GM21619 (cell line): ENCODE measurements at regions not wholly inside any gene's neighbourhood (a gene's known extent, or its start where the extent isn't known, plus 50 kb on each side); places are given as distances from the start of the nearest gene placed in this dataset.

Experiments used
- ATAC-seq: cut with Tn5 transposase; IDR thresholded peaks from one replicate; pipeline ENCODE4 v1.9.1; 2021; ENCODE audit not compliant: unreplicated experiment

DNA sequence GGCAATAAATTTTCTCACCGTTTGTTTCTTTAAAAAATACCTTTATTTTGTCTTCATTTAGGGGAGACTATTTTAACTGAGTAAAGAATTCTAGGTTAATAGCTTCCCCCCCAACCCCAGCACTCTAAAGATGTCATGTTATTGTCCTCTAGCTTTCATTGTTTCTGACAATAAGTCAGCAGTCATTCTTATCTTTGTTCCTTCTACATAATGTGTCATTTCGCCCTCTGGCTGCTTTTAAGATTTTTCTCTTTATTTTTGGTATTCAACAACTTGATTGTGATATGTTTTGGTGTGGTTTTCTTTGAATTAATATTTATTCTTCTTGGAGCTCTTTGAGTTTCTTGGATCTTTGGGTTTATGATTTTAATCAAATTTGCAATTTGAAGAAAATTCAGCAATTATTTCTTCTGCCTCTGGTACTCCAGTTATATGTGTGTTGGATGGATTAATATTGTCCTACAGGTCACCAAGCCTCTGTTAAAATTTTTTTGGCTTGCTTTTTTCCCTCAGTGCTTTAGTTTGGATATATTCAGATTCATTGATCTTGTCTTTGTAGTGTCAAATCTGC, 64.6 kb upstream of the ELN start:
- ATAC-seq = no peak

DNA sequence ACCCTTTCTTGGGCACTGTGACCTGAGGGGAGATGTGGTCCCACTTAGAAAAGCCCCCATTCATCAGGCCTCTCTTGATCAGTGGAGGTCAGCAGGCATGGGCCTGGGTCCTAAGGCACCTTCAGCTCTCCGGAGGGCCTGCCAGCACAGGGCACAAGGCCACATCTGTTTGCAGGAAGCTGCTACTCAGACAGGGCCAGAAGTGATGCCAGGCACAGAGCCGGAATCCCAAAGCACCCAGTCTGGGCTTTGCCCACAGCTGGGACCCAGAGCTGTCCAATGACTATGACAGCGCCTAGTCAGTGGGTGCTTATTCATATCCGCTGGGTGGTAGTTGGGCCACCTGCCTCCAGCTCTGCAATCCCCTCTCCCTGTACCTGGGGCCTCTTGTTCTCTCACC, 63.2 kb upstream of the ELN start:
- no peak for ATAC-seq

DNA sequence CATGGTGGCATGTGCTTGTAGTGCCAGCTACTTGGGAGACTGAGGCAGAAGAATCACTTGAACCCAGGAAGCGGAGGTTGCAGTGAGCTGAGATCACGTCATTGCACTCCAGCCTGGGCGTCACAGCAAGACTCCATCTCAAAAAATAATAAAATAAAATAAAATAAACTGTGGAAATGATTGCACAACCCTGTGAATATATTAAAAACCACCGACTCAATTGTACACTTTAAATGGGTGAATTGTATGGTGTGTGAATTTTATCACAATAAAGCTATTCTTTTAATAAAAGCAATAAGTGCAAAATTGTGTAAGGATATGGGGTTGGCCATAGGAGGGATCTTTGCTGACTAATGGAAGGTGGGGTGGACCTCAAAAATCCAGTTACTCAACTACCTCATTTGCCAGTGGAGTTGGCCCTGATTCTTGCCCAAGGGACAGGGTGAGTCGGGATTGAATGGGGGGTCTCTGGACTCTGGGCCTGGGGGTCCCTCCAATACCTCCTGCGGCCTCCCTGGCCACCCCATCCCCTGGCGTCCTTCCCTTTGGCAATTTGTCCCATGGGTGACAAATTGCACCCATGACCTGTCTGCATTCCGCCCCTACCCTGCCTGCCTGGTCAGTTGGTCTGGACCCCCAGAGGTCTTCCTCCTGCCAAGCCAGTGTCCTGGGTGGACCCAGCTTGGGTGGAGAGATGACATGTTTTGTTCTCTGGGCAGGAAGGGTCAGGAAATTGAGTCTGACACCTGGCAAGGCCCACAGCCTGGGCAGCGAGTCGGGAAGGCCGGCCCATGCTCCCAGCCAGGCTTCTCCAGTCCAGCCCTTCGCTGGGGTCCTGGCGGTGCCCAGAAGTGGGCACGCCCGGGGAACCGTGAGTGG, 61.7 kb upstream of the ELN start:
- ATAC-seq = no peak

DNA sequence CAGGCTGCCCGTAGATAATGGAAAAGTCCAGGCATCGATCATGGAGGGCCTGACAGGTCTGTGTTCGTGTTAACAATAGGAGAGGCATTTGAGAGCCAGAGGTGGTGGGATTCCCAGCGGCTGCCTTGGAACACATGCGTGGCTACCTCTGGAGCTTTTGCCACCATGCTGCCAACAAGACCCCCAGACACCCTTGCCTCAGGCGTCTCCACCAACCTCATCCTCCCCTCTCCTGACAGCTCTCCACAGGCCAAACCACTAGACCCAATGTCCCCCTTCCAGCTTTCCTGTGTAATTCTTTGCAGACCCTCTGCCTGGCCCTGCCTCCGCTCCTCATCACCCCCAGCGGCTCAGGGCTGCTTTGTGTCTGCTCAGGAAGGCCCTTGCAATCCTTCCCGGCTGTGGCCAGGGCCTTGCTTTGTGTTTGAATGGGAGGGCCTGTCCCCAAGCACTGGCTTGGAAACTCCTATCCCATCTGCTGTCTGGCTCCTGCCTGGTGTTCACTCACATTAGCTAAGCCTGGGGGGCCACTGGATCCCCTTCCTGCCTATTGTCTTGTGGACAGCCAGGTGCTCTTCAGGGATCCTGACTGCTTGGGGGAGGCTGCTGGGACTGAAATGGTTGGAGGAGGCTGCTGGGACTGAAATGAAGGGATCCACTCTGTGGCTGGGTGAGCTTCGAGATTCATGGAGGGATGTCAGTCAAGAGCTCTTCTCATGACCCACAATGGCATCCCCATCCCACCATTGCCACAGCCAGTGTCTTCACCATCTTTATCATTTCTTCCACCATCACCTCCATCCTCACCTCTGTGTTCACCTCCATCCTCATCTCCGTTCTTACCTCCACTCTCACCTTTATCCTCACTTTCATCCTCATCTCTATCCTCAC, 60.8 kb upstream of the ELN start:
- ATAC-seq = no peak

DNA sequence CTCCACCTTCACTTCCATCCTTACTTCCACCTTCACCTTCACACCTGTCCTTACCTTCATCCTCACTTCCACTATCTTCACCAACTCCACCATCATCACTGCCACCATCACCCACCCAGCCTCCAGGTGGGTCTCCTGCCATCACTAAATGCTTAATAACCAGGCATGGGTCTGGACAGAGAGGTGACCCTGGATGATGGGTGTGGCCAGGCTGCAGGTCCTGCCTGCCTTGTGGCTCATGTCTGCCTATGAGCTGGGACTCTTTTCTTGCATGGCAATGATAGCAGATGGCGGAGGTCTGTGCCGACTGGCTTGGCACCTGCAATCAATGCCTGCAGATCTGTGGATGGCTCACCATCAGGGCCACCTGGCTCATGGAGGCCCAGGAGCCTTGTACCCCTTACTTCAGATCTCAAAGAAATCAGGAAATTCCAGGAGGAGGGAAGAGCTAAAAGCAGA, 60.1 kb upstream of the ELN start:
- ATAC-seq = no peak

DNA sequence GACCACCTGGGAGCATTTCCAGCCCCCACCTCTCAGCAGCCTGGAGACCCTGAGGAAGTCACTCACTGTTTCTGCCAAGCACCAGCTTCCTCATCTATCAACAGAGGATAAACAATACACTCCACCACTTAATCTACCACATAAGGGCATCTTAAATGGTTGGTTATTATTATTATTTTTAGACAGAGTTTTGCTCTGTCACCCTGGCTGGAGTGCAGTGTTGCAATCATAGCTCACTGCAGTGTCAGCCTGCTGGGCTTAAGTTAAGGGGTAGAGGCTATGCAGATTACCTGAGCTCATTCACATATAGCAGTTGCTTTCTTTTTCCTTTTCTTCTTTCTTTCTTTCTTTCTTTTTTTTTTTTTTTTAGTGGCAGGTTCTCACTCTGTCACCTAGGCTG, 59.5 kb upstream of the ELN start:
- ATAC-seq = no peak

DNA sequence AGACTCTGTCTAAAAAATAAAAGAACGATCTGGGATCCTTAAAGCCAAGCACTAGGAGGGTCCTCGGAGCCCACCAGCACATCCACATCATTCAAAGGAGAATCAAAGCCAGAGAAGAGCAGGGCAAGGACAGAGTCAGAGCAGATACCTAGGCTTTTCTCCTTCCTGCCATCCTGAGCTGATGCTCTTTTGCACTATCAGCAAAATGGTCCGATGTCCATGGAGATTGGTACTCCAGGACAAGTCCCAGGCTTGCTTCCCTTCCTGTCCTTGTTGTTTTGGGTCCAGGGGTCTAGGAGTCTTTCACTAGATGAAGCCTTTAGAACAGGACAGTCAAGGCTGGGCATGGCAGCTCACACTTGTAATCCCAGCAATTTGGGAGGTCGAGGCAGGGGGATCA, 58.0 kb upstream of the ELN start:
- ATAC-seq = no peak

DNA sequence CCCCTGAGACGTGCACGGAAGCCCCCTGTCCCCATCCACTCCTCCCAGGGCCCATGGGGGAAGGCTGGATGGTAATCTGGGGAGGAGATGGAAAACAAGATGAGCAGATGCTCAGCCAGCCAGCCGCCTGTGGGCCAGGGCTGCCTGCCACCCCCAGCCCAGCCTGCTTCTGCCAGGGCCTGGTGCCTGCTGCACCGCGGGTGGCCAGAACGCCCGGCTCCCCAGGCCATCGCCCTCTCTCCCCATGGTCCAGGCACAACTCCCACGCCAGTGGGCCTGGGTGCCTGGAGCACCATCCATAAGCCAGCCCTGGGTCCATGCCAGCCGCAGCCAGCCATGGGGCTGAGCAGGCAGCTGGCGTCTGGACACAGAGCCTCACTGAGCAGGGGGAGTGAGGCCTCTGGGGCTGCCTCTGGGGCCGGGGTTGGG, 57.2 kb upstream of the ELN start:
- ATAC-seq = no peak

DNA sequence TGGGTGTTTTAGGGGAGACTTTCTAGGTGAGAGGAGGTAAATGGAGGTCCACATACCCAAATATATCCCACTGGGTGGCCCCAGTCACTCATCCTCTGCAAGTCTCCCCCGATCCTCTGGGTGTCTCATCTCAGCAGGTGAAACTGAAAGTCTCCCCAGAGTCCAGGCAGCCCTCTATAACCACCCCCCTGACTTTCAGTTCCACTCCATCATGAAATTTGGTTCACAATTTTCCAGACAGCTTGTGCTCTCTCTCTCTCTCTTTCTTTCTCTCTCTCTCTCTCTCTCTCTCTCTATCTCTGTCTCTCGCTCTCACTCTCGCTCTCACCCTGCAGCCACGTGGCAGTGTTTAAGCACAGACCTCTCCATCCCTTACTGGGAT, 56.7 kb upstream of the ELN start:
- ATAC-seq = peak; percentile 48

DNA sequence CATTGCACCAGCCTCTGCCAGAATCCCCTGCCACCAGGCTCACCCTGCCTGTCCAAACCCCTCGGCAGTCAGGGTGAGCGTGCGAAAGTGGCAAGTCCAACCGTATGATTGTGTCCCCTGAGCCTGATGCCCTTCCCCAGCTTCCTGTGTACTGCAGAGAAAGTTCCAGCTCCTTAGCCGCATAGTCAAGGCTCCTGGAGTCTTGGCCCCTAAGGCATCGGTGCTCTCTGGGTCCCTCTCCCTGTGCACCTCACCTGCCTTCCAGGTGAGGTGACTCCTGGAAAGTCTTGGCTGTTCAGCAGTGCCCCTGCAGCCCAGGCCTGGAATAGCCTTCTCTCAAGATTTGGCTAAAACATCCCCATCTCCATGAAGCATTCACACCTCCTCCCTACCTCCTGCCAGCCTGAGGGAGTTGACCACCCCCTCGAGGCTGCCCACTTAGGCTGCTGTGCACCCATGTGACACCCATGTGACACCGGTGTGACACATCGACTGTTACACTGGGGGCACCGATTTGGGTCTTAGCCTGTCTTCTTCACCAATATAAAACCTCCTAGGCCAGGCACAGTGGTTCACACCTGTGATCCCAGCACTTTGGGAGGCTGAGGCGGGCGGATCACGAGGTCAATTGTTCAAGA, 56.1 kb upstream of the ELN start:
- no peak for ATAC-seq

DNA sequence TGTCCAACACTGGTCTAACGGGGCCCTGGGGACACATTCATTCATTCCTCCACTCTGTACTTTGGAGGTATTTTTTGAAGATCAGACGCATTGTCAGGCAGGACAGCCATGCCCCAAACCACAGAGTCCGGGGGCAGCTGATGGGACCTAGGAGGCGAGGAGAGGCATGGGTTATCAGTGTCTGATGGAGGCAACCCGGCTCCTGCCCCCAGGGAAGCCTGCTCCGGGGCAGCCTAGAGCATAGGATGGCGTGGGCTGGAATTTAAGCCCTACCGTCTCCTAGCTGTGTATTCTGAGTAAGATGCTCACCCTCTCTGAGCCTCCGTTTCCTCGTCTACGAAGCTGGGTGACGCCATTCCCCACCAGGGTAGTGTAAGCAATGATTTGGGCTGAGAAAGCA, 55.4 kb upstream of the ELN start:
- ATAC-seq = no peak

DNA sequence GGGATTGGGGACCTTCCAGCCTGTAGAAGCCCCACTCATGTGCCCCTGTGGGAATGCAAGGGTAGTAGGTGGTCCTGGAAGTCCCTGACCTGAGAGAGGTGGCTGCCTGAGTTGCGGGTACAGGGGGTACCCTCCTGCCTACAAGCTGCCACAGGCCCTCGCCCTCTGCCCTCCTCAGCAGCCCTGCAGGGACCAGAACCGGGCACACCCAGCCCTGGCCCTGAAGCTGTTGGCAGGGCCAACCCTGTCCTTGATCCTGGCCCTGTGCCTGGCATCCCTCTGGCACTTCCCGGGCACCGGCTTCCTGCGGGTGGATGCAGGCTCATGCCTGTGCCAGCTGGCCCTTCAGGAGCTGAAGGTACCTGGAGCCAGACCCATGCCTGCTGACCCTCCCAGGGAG, 54.9 kb upstream of the ELN start:
- no peak for ATAC-seq

DNA sequence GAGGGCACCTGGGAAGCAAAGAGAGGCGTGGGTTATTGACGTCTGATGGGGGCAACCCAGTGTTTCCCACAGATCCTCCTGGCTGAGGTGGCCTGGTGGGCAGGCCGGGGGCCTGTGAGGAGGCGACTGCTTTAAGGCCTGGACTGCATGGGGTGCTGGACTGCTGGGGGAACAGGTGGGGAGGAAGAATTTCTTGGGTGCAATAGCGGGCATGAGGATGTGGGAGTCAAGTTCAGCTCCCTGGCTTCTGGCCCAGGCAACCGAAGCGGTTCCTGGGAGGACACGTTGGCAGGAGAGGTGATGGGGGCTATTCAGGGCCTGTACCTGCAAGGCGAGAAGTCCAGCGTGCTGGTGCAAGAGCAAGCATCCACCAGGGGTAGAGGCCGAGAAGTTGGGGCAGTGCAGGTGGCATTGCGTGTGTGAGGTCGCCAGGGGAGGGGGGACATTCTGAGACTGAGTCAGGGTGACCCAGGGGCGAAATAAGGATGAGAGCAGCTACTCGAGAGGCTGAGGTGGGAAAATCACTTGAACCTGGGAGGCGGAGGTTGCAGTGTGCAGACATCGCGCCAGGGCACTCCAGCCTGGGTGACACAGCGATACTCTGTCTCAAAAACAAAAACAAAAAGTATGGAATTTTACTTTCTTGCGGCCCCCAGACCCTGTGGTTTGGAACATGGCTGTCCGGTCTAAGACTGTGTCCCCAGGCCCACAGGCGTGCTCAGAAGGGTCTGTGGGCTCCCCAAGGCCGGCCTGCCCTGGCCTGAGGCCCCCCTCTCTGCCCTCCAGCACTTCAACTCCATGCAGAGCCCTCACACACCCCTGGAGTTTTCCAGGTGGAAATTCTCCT, 53.6 kb upstream of the ELN start:
- ATAC-seq = no peak

DNA sequence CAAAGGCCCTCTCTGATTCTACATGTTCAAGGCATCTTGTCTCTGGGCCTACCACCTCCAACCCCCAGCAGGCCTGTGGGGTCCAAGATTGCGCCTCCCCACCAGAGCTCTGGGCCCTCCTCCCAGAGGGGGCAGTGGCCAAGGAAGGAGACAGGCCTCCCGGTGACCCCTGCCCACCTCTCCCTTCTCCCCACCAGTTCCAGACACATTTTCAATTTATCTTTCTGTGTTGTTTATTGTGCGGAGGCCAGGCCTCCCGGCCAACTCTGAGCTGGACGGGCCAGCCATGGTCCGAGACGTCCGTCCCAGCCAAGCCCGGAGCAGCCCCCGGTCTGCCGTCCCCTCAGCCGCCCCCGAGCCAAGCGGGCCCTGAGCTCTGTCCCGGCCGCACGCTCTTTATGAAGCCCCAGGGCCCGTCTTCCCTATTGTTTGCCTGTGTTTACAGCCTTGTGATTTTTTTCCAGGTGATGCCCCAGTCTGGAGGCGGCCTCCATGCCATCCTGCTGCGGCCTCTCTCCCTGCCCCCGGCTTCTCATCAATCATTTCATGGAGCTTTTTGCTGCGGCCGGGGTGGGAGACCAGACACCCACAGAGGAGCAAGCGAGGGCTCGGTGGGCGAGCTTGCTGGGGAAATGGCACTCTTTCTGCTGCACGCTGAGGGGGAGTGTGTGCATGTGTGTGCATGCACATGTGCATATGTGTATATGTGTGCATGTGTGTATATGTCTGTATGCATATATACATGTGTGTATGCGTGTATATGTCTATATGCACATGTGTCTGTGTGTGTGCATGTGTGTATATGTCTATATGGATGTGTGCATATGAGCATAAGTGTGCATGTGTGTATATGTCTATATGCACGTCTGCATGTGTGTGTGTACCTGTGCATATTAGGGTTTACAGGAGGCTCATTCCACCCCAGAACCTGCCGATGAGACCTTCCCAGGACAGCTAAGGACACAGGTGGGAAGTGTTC, 52.7 kb upstream of the ELN start:
- ATAC-seq = no peak

DNA sequence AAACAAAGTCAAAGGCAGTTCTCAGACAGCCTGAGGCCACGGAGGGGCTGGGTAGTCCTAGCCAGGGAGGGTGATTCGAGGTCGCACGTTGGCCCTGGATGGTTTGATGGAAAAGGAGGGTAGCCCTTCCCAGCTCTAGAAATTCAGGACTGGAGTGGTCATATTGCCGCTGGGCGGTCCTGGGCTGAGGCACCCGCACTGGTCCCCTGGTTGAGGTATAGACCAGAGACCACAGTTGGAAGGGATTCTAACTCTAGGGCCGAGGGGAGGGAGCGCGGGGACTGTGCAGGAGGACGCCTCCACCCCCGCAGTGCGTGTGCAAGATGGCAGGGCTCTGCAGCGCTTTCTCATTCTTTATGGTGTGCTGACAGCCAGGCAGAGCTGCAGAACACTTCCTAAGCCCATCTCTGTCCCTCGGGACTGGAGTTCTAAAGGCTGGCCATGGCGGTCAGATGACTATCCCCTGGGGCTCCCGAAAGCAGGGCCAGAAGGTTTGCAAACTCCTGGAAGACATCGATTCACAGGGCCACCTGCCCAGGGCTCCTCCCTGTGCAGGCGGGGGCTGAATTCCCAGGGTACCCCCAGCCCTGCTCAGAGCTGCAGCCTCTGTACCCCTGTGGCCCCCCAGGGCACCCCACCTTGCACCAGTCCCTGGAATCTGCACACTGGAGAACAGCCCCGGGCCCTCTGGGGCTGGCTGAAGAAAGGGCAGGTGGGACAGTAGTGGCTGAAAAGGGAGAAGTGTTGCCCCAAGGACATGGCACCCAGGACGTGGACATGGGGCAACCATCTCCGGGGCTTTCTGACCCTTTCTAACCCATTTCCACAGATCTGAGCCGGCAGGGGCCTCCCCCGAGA, 51.0 kb upstream of the ELN start:
- ATAC-seq = no peak

DNA sequence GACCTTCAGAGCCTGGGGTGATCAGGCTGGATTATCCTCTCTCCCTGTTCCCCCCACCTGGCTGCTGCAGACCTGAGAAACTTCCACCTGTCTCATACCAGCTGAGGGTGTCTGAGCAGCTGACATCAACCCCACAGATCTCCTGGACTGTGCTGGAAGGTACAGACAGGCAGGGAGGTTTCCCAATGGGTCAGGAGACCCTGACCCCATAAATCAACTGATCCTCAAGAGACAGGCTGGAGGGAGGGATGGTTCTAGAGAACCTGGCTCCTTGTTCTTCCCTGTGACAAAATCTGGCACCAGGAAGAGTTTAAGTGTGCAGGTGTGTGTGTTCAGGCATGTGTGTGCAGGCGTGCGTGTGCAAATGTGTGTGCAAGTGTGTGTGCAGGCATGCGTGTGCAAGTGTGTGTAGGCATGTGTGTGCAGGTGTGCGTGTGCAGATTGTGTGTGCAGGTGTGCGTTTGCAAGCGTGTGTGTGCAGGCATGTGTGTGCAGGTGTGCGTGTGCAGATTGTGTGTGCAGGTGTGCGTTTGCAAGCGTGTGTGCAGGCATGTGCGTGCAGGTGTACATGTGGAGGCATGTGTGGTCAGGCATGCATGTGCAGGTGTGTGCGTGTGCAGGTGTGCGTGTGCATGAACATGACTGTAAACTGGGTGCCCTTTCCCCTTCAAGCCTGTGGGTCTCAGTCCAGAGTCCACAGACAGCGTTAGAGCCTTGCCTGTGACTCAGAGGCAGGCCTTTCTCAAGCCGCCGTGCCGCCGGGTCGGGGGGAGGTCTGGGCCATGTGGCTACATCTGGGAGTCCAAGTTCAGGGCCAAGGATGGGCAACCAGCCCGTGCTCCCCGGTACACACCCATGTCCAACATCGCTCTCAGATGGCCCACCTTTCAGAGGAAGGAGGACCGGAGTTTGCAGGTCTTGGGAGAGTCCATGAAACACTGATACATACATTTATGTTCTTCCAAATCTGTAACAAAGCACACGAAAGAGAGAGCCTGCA, 50.1 kb upstream of the ELN start:
- ATAC-seq = no peak
